Neural cell (in vitro differentiated cells): ENCODE measurements at regions not wholly inside any gene's neighbourhood (a gene's known extent, or its start where the extent isn't known, plus 50 kb on each side); places are given as distances from the start of the nearest gene placed in this dataset.

Experiments
- H2AFZ ChIP-seq: fragments of 200-600, 300-800 bp; sonication (generic), shearing (Covaris generic); 2 replicates; pipeline ENCODE4 v1.6.0; 2014; ENCODE audit warnings: low read depth, mild to moderate bottlenecking, antibody characterized with exemption, low read length, moderate library complexity
- H3F3A ChIP-seq: fragments of 200-600 bp; shearing (Covaris generic); 2 replicates; pipeline ENCODE4 v1.6.1; 2016; ENCODE audit warnings: mild to moderate bottlenecking, moderate library complexity, mixed read lengths, antibody characterized with exemption, low read length; ENCODE audit not compliant: insufficient read depth, poor library complexity, severe bottlenecking
- H3K27ac ChIP-seq: fragments of 200-600, 300-800 bp; sonication (generic), shearing (Covaris generic); 2 replicates; pipeline ENCODE4 v1.5.1; 2014; ENCODE audit warnings: mild to moderate bottlenecking, low read length, moderate library complexity
- H3K27me3 ChIP-seq: fragments of 300-800, 200-600 bp; sonication (generic), shearing (Covaris generic); 2 replicates; pipeline ENCODE4 v1.6.0; 2014; ENCODE audit warnings: mild to moderate bottlenecking, low read depth, low read length, moderate library complexity; ENCODE audit not compliant: insufficient read depth
- H3K36me3 ChIP-seq: fragments of 300-800, 200-600 bp; sonication (generic), shearing (Covaris generic); 2 replicates; pipeline ENCODE4 v1.5.1; 2014; ENCODE audit warnings: mild to moderate bottlenecking, antibody characterized with exemption, low read length, moderate library complexity; ENCODE audit not compliant: insufficient read depth
- H3K4me2 ChIP-seq: fragments of 300-800, 200-600 bp; sonication (generic), shearing (Covaris generic); 2 replicates; pipeline ENCODE4 v1.6.0; 2014; ENCODE audit warnings: mild to moderate bottlenecking, low read length
- H3K4me3 ChIP-seq: fragments of 300-800, 200-600 bp; sonication (generic), shearing (Covaris generic); 2 replicates; pipeline ENCODE4 v1.5.1; 2014; ENCODE audit warnings: mild to moderate bottlenecking, low read length, moderate library complexity
- H3K79me2 ChIP-seq: fragments of 200-600 bp; shearing (Covaris generic); replicated peaks from 2 replicates; pipeline ENCODE4 v1.6.0; 2014; ENCODE audit warnings: mild to moderate bottlenecking, low read length, moderate library complexity; ENCODE audit not compliant: insufficient read depth
- H3K9ac ChIP-seq: fragments of 300-800, 200-600 bp; sonication (generic), shearing (Covaris generic); 2 replicates; pipeline ENCODE4 v1.6.1; 2016; ENCODE audit warnings: mild to moderate bottlenecking, low read length, mixed read lengths
- H3K9me2 ChIP-seq: fragments of 200-600 bp; shearing (Covaris generic); 2 replicates; pipeline ENCODE4 v1.6.1; 2016; ENCODE audit warnings: mild to moderate bottlenecking, low read length, mixed read lengths; ENCODE audit not compliant: insufficient read depth
- H3K9me3 ChIP-seq: fragments of 200-600, 300-800 bp; sonication (generic), shearing (Covaris generic); 2 replicates; pipeline ENCODE4 v1.6.1; 2016; ENCODE audit warnings: mild to moderate bottlenecking, mixed run types, low read length, moderate library complexity, mixed read lengths
- H4K20me1 ChIP-seq: fragments of 200-600 bp; shearing (Covaris generic); 2 replicates; pipeline ENCODE4 v1.6.1; 2016; ENCODE audit warnings: mild to moderate bottlenecking, mixed run types; ENCODE audit not compliant: insufficient read depth
- CTCF ChIP-seq: fragments of 450-650 bp; IDR thresholded peaks from 2 replicates; pipeline ENCODE4 v1.5.1; 2014; ENCODE audit warnings: antibody characterized with exemption, mild to moderate bottlenecking, moderate library complexity; ENCODE audit not compliant: poor library complexity, severe bottlenecking
- EP300 ChIP-seq: fragments of 450-650 bp; conservative IDR thresholded peaks from 2 replicates; pipeline ENCODE4 v1.6.1; 2014; ENCODE audit warnings: antibody characterized with exemption, mild to moderate bottlenecking, moderate library complexity; ENCODE audit not compliant: poor library complexity, severe bottlenecking
- EZH2 ChIP-seq: fragments of 200-600, 300-800 bp; shearing (Covaris generic), sonication (generic); IDR thresholded peaks from 2 replicates; pipeline ENCODE4 v1.6.1; 2014; ENCODE audit warnings: antibody characterized with exemption, low read length, borderline replicate concordance, mild to moderate bottlenecking; ENCODE audit not compliant: insufficient read depth, poor library complexity, severe bottlenecking
- MXI1 ChIP-seq: fragments of 450-650 bp; conservative IDR thresholded peaks from 2 replicates; pipeline ENCODE4 v1.6.1; 2014; ENCODE audit warnings: antibody characterized with exemption, mild to moderate bottlenecking; ENCODE audit not compliant: poor library complexity, severe bottlenecking
- POLR2AphosphoS5 ChIP-seq: IDR thresholded peaks from 2 replicates; pipeline ENCODE4 v1.6.1; 2012
- RAD21 ChIP-seq: fragments of 450-650 bp; conservative IDR thresholded peaks from 2 replicates; pipeline ENCODE4 v1.6.1; 2014; ENCODE audit warnings: antibody characterized with exemption, mild to moderate bottlenecking, moderate library complexity
- REST ChIP-seq: IDR thresholded peaks from 2 replicates; pipeline ENCODE4 v1.6.1; 2012; ENCODE audit warnings: borderline replicate concordance
- SMC3 ChIP-seq: fragments of 450-650 bp; conservative IDR thresholded peaks from 2 replicates; pipeline ENCODE4 v1.6.1; 2014; ENCODE audit warnings: antibody characterized with exemption, mild to moderate bottlenecking, moderate library complexity; ENCODE audit not compliant: poor library complexity
- TAF1 ChIP-seq: IDR thresholded peaks from 2 replicates; pipeline ENCODE4 v1.6.1; 2012; ENCODE audit warnings: low read depth

- H3F3A ChIP-seq: no peaks in the 10 kb centered on the region
- H3K9me2 ChIP-seq: no peaks in the 10 kb centered on the region
- H3K4me3 ChIP-seq: no peak overlapping the region
- no peaks in the 10 kb centered on the region for H3K27me3 ChIP-seq
- H3K4me2 ChIP-seq: no peak overlapping the region
- TF ChIP-seq REST (no peak), MXI1 (no peak), SMC3 (no peak), RAD21 (no peak), POLR2AphosphoS5 (no peak), CTCF (no peak), TAF1 (no peak), EZH2 (no peak), EP300 (no peak)
- no peak overlapping the region for H3K9ac ChIP-seq
- no peaks in the 10 kb centered on the region for H3K9me3 ChIP-seq
- H2AFZ ChIP-seq: no peak overlapping the region
- H3K36me3 ChIP-seq: no peaks in the 10 kb centered on the region
- H3K79me2 ChIP-seq: no peaks in the 10 kb centered on the region
- no peaks in the 10 kb centered on the region for H4K20me1 ChIP-seq
- H3K27ac ChIP-seq: no peak overlapping the region
Observed at GRCh38 chr3:139117136-139117675, 72.5 kb upstream of the PRR23C start.

- Histone ChIP-seq H3K36me3 (no peaks in the 10 kb centered on the region), H3K9me2 (no peaks in the 10 kb centered on the region), H3K4me3 (no peak overlapping the region), H3F3A (no peaks in the 10 kb centered on the region), H4K20me1 (no peaks in the 10 kb centered on the region), H3K27ac (no peak overlapping the region), H3K79me2 (no peaks in the 10 kb centered on the region), H2AFZ (no peak overlapping the region), H3K9me3 (no peaks in the 10 kb centered on the region), H3K27me3 (no peaks in the 10 kb centered on the region), H3K4me2 (no peak overlapping the region), H3K9ac (no peak overlapping the region)
- TF ChIP-seq MXI1 (no peak), EP300 (no peak), CTCF (no peak), EZH2 (no peak), SMC3 (no peak), POLR2AphosphoS5 (no peak), REST (no peak), TAF1 (no peak), RAD21 (no peak)
Observed at GRCh38 chr3:139117883-139118760, 73.4 kb upstream of the PRR23C start.
